ENCODE measurements at regions not wholly inside any gene's neighbourhood (a gene's known extent, or its start where the extent isn't known, plus 50 kb on each side); places are given as distances from the start of the nearest gene placed in this dataset.

GRCh38 chr21:24290151-24290833 lies 1317.0 kb downstream of the MRPL39 start:
- TF ChIP-seq POLR2AphosphoS5 (IDR thresholded peaks at IDR 0.05) (no peak), CTCF (IDR thresholded peaks at IDR 0.05) (no peak), POLR2A (IDR thresholded peaks at IDR 0.05) (no peak), EP300 (IDR thresholded peaks at IDR 0.05; ENCODE audit: low read depth) (no peak)

Measured in transverse colon (tissue), 4 donors.